GM19324 (cell line): ENCODE measurements at regions not wholly inside any gene's neighbourhood (a gene's known extent, or its start where the extent isn't known, plus 50 kb on each side); places are given as distances from the start of the nearest gene placed in this dataset.

Source experiments
- ATAC-seq: cut with Tn5 transposase; IDR thresholded peaks from one replicate; pipeline ENCODE4 v1.9.1; 2021; ENCODE audit warnings: mild to moderate bottlenecking, moderate library complexity; ENCODE audit not compliant: unreplicated experiment, low FRiP score

- no peak for ATAC-seq
These were observed 71.3 kb upstream of the SLCO3A1 start for GRCh38 chr15:91782221-91782620.

- no peak for ATAC-seq
These were observed 70.5 kb upstream of the SLCO3A1 start for GRCh38 chr15:91783008-91783407.

- no peak for ATAC-seq
These were observed 70.1 kb upstream of the SLCO3A1 start for GRCh38 chr15:91783451-91783850.

GRCh38 chr15:91784973-91785709, 68.4 kb upstream of the SLCO3A1 start:
- ATAC-seq: no peak

GRCh38 chr15:91787198-91787597, 66.3 kb upstream of the SLCO3A1 start:
- ATAC-seq: no peak

- no peak for ATAC-seq
These were observed 64.4 kb upstream of the SLCO3A1 start for GRCh38 chr15:91789136-91789535.

GRCh38 chr15:91790836-91791235, 62.7 kb upstream of the SLCO3A1 start:
- ATAC-seq: no peak

- no peak for ATAC-seq
These were observed 59.7 kb upstream of the SLCO3A1 start for GRCh38 chr15:91793771-91794170.

- ATAC-seq: no peak
These were observed 58.3 kb upstream of the SLCO3A1 start for GRCh38 chr15:91795235-91795634.

- no peak for ATAC-seq
These were observed 51.5 kb upstream of the SLCO3A1 start for GRCh38 chr15:91801836-91802534.

- no peak for ATAC-seq
These were observed 50.2 kb upstream of the SLCO3A1 start for GRCh38 chr15:91803260-91803659.
